SK-N-SH (cell line): ENCODE measurements at regions not wholly inside any gene's neighbourhood (a gene's known extent, or its start where the extent isn't known, plus 50 kb on each side); places are given as distances from the start of the nearest gene placed in this dataset.

ENCODE experiments used
- TAF1 ChIP-seq: IDR thresholded peaks from 2 replicates; pipeline ENCODE4 v1.6.1; 2012; ENCODE audit warnings: low read depth, mild to moderate bottlenecking, low read length, moderate library complexity, borderline replicate concordance
- TF ChIP-seq, protein P1 (sequence below): fragments of 200-600 bp; sonication (generic); IDR thresholded peaks from 2 replicates; pipeline ENCODE4 v1.6.1; 2017; ENCODE audit warnings: antibody characterized with exemption, mild to moderate bottlenecking, moderate library complexity

DNA sequence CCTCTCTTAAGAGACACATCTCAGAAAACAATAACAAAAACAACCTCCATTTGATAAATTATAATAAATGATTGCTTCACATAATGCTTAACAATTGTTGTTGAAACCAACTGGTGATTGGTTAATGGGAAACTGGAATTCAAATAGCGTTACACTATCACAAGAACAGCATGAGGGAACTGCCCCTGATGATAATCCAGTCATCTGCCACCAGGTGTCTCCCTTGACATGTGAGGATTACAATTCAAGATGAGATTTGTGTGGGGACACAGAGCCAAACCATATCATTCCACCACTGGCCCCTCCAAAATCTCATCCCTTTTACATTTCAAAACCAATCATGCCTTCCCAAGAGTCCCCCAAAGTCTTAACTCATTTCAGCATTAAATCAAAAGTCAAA, 375.9 kb downstream of the BMPER start:
- TF ChIP-seq, protein P1, sequence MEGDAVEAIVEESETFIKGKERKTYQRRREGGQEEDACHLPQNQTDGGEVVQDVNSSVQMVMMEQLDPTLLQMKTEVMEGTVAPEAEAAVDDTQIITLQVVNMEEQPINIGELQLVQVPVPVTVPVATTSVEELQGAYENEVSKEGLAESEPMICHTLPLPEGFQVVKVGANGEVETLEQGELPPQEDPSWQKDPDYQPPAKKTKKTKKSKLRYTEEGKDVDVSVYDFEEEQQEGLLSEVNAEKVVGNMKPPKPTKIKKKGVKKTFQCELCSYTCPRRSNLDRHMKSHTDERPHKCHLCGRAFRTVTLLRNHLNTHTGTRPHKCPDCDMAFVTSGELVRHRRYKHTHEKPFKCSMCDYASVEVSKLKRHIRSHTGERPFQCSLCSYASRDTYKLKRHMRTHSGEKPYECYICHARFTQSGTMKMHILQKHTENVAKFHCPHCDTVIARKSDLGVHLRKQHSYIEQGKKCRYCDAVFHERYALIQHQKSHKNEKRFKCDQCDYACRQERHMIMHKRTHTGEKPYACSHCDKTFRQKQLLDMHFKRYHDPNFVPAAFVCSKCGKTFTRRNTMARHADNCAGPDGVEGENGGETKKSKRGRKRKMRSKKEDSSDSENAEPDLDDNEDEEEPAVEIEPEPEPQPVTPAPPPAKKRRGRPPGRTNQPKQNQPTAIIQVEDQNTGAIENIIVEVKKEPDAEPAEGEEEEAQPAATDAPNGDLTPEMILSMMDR: peak; percentile 43
- no peak for TF ChIP-seq TAF1
